Retina (tissue), 1 donor: ENCODE measurements at regions not wholly inside any gene's neighbourhood (a gene's known extent, or its start where the extent isn't known, plus 50 kb on each side); places are given as distances from the start of the nearest gene placed in this dataset.

Source experiments
- DNase-seq: peaks from one replicate; pipeline ENCODE4 v3.0.0-alpha.2; 2016

GRCh38 chr12:115338566-115339294, 654.8 kb upstream of the TBX3 start:
- no peak for DNase-seq

GRCh38 chr12:115337693-115338543, 653.9 kb upstream of the TBX3 start:
- DNase-seq: no peak

- DNase-seq: no peak
Observed at GRCh38 chr12:115336506-115336905, 652.5 kb upstream of the TBX3 start.

GRCh38 chr12:115335594-115335993, 651.6 kb upstream of the TBX3 start:
- no peak for DNase-seq

GRCh38 chr12:115335048-115335447, 651.1 kb upstream of the TBX3 start:
- DNase-seq: no peak

GRCh38 chr12:115332945-115333344, 649.0 kb upstream of the TBX3 start:
- no peak for DNase-seq

GRCh38 chr12:115325858-115326257, 641.9 kb upstream of the TBX3 start:
- no peak for DNase-seq

GRCh38 chr12:115324949-115325593, 641.1 kb upstream of the TBX3 start:
- DNase-seq: no peak

GRCh38 chr12:115323223-115323905, 639.4 kb upstream of the TBX3 start:
- no peak for DNase-seq

GRCh38 chr12:115322275-115322674, 638.3 kb upstream of the TBX3 start:
- DNase-seq: no peak

GRCh38 chr12:115320967-115321366, 637.0 kb upstream of the TBX3 start:
- DNase-seq: no peak

- no peak for DNase-seq
Observed at GRCh38 chr12:115320451-115320850, 636.5 kb upstream of the TBX3 start.

- no peak for DNase-seq
Observed at GRCh38 chr12:115319446-115320040, 635.6 kb upstream of the TBX3 start.

GRCh38 chr12:115313929-115314328, 630.0 kb upstream of the TBX3 start:
- no peak for DNase-seq

- no peak for DNase-seq
Observed at GRCh38 chr12:115312901-115313300, 628.9 kb upstream of the TBX3 start.

GRCh38 chr12:115311875-115312274, 627.9 kb upstream of the TBX3 start:
- no peak for DNase-seq

- no peak for DNase-seq
Observed at GRCh38 chr12:115308918-115309317, 624.9 kb upstream of the TBX3 start.

GRCh38 chr12:115306380-115306779, 622.4 kb upstream of the TBX3 start:
- no peak for DNase-seq

- no peak for DNase-seq
Observed at GRCh38 chr12:115305867-115306266, 621.9 kb upstream of the TBX3 start.

- DNase-seq: no peak
Observed at GRCh38 chr12:115305275-115305674, 621.3 kb upstream of the TBX3 start.

- DNase-seq: no peak
Observed at GRCh38 chr12:115303723-115304309, 619.8 kb upstream of the TBX3 start.

- no peak for DNase-seq
Observed at GRCh38 chr12:115297445-115297844, 613.5 kb upstream of the TBX3 start.
